Endodermal cell (in vitro differentiated cells): ENCODE measurements at regions not wholly inside any gene's neighbourhood (a gene's known extent, or its start where the extent isn't known, plus 50 kb on each side); places are given as distances from the start of the nearest gene placed in this dataset.

ENCODE experiments used
- DNase-seq: peaks from one replicate; pipeline ENCODE4 v3.0.0-alpha.2; 2017
- H3K27ac ChIP-seq: 2 replicates; pipeline ENCODE4 v1.5.1; 2013; ENCODE audit warnings: mild to moderate bottlenecking, low read depth, low read length, moderate library complexity
- H3K27me3 ChIP-seq: 2 replicates; pipeline ENCODE4 v1.6.1; 2013; ENCODE audit warnings: mild to moderate bottlenecking, low read length, moderate library complexity; ENCODE audit not compliant: insufficient read depth, control insufficient read depth, poor library complexity, severe bottlenecking
- H3K36me3 ChIP-seq: 2 replicates; pipeline ENCODE4 v1.7.0; 2013; ENCODE audit warnings: mild to moderate bottlenecking, low read length, moderate library complexity; ENCODE audit not compliant: control insufficient read depth, insufficient read depth
- H3K4me1 ChIP-seq: one replicate; pipeline ENCODE4 v1.7.0; 2013; ENCODE audit warnings: low read length; ENCODE audit not compliant: control insufficient read depth, insufficient read depth
- H3K4me3 ChIP-seq: 2 replicates; pipeline ENCODE4 v1.5.1; 2013; ENCODE audit warnings: mild to moderate bottlenecking, low read length, moderate library complexity
- H3K9ac ChIP-seq: 2 replicates; pipeline ENCODE4 v1.6.1; 2013; ENCODE audit warnings: mild to moderate bottlenecking, low read length, moderate library complexity; ENCODE audit not compliant: poor library complexity, severe bottlenecking; ENCODE audit errors: extremely low read depth
- H3K9me3 ChIP-seq: 2 replicates; pipeline ENCODE4 v1.6.1; 2013; ENCODE audit warnings: mild to moderate bottlenecking, low read length, moderate library complexity; ENCODE audit not compliant: control insufficient read depth
- H3K27ac Mint-ChIP-seq: 2 replicates; pipeline ENCODE4 v1.8.0; 2020; ENCODE audit warnings: mixed read lengths
- H3K27me3 Mint-ChIP-seq: 2 replicates; pipeline ENCODE4 v1.8.0; 2021; ENCODE audit warnings: mild to moderate bottlenecking, mixed read lengths; ENCODE audit not compliant: insufficient read depth
- H3K36me3 Mint-ChIP-seq: 2 replicates; pipeline ENCODE4 v1.8.0; 2020; ENCODE audit warnings: low read depth, mixed read lengths
- H3K4me1 Mint-ChIP-seq: 2 replicates; pipeline ENCODE4 v1.8.0; 2020; ENCODE audit warnings: mixed read lengths
- H3K4me3 Mint-ChIP-seq: 2 replicates; pipeline ENCODE4 v1.8.0; 2020; ENCODE audit warnings: mild to moderate bottlenecking, moderate library complexity, mixed read lengths
- H3K9me3 Mint-ChIP-seq: 2 replicates; pipeline ENCODE4 v1.8.0; 2020; ENCODE audit warnings: mild to moderate bottlenecking, mixed read lengths
- CTCF ChIP-seq: fragments of 200-600 bp; sonication (generic); conservative IDR thresholded peaks from 2 replicates; pipeline ENCODE4 v1.5.0; 2021; ENCODE audit warnings: antibody characterized with exemption, mild to moderate bottlenecking
- WGBS, 2 experiments: methylation state at CpG; one replicate each; pipeline versions ENCODE4 v1.1.5 to v1.1.7; 2013; ENCODE audit warnings: missing lambda C conversion rate in 2 of 2, mixed read lengths in 1 of 2; ENCODE audit not compliant: insufficient coverage in 1 of 2, insufficient read length in 1 of 2; 5-methylcytosine and 5-hydroxymethylcytosine counted together

GRCh38 chr20:22100686-22101085 lies 395.2 kb downstream of the PAX1 start:
- H3K4me1 Mint-ChIP-seq: peaks cover 17% of the 10 kb centered on the region

GRCh38 chr20:22099348-22099747 lies 393.9 kb downstream of the PAX1 start:
- no peak for DNase-seq
- H3K4me3 ChIP-seq: no peak overlapping the region
- H3K9me3 ChIP-seq: no peaks in the 10 kb centered on the region
- WGBS, 2 experiments: 96 to 100% methylated on average over 2 to 3 of the region's 3 CpGs
- H3K36me3 ChIP-seq: no peaks in the 10 kb centered on the region
- no peak overlapping the region for H3K4me3 Mint-ChIP-seq
- H3K4me1 Mint-ChIP-seq: peaks cover 17% of the 10 kb centered on the region
- H3K9me3 Mint-ChIP-seq: peaks cover 2% of the 10 kb centered on the region
- peaks cover 16% of the 10 kb centered on the region for H3K4me1 ChIP-seq
- H3K27me3 Mint-ChIP-seq: peaks cover 3% of the 10 kb centered on the region
- H3K9ac ChIP-seq: no peak overlapping the region
- H3K27me3 ChIP-seq: no peaks in the 10 kb centered on the region
- no peaks in the 10 kb centered on the region for H3K36me3 Mint-ChIP-seq
- no peak overlapping the region for H3K27ac ChIP-seq
- no peak for TF ChIP-seq CTCF
- H3K27ac Mint-ChIP-seq: no peak overlapping the region

More at GRCh38 chr20:22100686-22101085, 395.2 kb downstream of the PAX1 start:
- DNase-seq: no peak
- H3K4me3 Mint-ChIP-seq: no peak overlapping the region
- peaks cover 3% of the 10 kb centered on the region for H3K27me3 Mint-ChIP-seq
- Histone ChIP-seq H3K9ac (no peak overlapping the region), H3K9me3 (no peaks in the 10 kb centered on the region), H3K4me1 (peaks cover 18% of the 10 kb centered on the region), H3K36me3 (no peaks in the 10 kb centered on the region), H3K27ac (no peak overlapping the region), H3K4me3 (no peak overlapping the region), H3K27me3 (no peaks in the 10 kb centered on the region)
- no peaks in the 10 kb centered on the region for H3K36me3 Mint-ChIP-seq
- H3K27ac Mint-ChIP-seq: no peak overlapping the region
- 94% methylated on average over 5 to 6 of the region's 6 CpGs for WGBS, 2 experiments
- H3K9me3 Mint-ChIP-seq: no peaks in the 10 kb centered on the region
- no peak for TF ChIP-seq CTCF

- Histone ChIP-seq H3K4me1 (peaks cover 8% of the 10 kb centered on the region), H3K27ac (no peak overlapping the region), H3K27me3 (no peaks in the 10 kb centered on the region), H3K9ac (no peak overlapping the region), H3K4me3 (no peak overlapping the region), H3K9me3 (peaks cover under 1% of the 10 kb centered on the region), H3K36me3 (no peaks in the 10 kb centered on the region)
- 91% methylated on average over 2 of the region's 2 CpGs; no CpG with 5 or more reads in 1 of the 2 experiments for WGBS, 2 experiments
- Mint-ChIP-seq H3K4me3 (no peak overlapping the region), H3K36me3 (no peaks in the 10 kb centered on the region), H3K27ac (no peak overlapping the region), H3K9me3 (peaks cover 8% of the 10 kb centered on the region), H3K4me1 (peaks cover 12% of the 10 kb centered on the region), H3K27me3 (peaks cover 3% of the 10 kb centered on the region)
- DNase-seq: no peak
- peak; percentile 65 for TF ChIP-seq CTCF
Measured at GRCh38 chr20:22098511-22098910, 393.0 kb downstream of the PAX1 start.
